Nephron progenitor cell (in vitro differentiated cells): ENCODE measurements at regions not wholly inside any gene's neighbourhood (a gene's known extent, or its start where the extent isn't known, plus 50 kb on each side); places are given as distances from the start of the nearest gene placed in this dataset.

Experiments
- DNase-seq: peaks from one replicate; pipeline ENCODE4 v3.0.0; 2021
- H3K27ac Mint-ChIP-seq: 2 replicates; pipeline ENCODE4 v1.8.0; 2021; ENCODE audit warnings: mild to moderate bottlenecking, moderate library complexity, mixed read lengths
- H3K27me3 Mint-ChIP-seq: 2 replicates; pipeline ENCODE4 v1.8.0; 2021; ENCODE audit warnings: mild to moderate bottlenecking, low read depth, mixed read lengths; ENCODE audit not compliant: poor library complexity
- H3K36me3 Mint-ChIP-seq: 2 replicates; pipeline ENCODE4 v1.8.0; 2021; ENCODE audit warnings: low read depth, mixed read lengths
- H3K4me1 Mint-ChIP-seq: 2 replicates; pipeline ENCODE4 v1.8.0; 2021; ENCODE audit warnings: mixed read lengths
- H3K4me3 Mint-ChIP-seq: 2 replicates; pipeline ENCODE4 v1.8.0; 2021; ENCODE audit warnings: mild to moderate bottlenecking, moderate library complexity, mixed read lengths
- H3K9me3 Mint-ChIP-seq: 2 replicates; pipeline ENCODE4 v1.8.0; 2021; ENCODE audit warnings: mild to moderate bottlenecking, moderate library complexity, mixed read lengths
- CTCF ChIP-seq: fragments of 200-600 bp; sonication (generic); IDR thresholded peaks from 2 replicates; pipeline ENCODE4 v1.5.0; 2021; ENCODE audit warnings: antibody characterized with exemption

- Mint-ChIP-seq H3K36me3 (no peaks in the 10 kb centered on the region), H3K27me3 (peaks cover 3% of the 10 kb centered on the region), H3K4me3 (no peak overlapping the region), H3K27ac (no peak overlapping the region), H3K4me1 (no peaks in the 10 kb centered on the region), H3K9me3 (no peaks in the 10 kb centered on the region)
- TF ChIP-seq CTCF = no peak
- DNase-seq = no peak
Measured at GRCh38 chr4:179836179-179837075, 2394.2 kb upstream of the AGA start.

- Mint-ChIP-seq H3K36me3 (no peaks in the 10 kb centered on the region), H3K4me1 (no peaks in the 10 kb centered on the region), H3K27me3 (no peaks in the 10 kb centered on the region), H3K27ac (no peak overlapping the region), H3K4me3 (no peak overlapping the region), H3K9me3 (no peaks in the 10 kb centered on the region)
- DNase-seq = no peak
- TF ChIP-seq CTCF = no peak
Measured at GRCh38 chr4:179843370-179843769, 2399.8 kb upstream of the TENM3 start.

- no peak for TF ChIP-seq CTCF
Measured at GRCh38 chr4:179855469-179855868, 2387.7 kb upstream of the TENM3 start.

GRCh38 chr4:179858221-179858620 is 2385.0 kb upstream of the TENM3 start:
- Mint-ChIP-seq H3K4me1 (no peaks in the 10 kb centered on the region), H3K9me3 (no peaks in the 10 kb centered on the region), H3K4me3 (no peak overlapping the region), H3K27me3 (no peaks in the 10 kb centered on the region), H3K27ac (no peak overlapping the region), H3K36me3 (no peaks in the 10 kb centered on the region)
- DNase-seq = no peak
- no peak for TF ChIP-seq CTCF

More at GRCh38 chr4:179855469-179855868, 2387.7 kb upstream of the TENM3 start:
- DNase-seq = no peak
- Mint-ChIP-seq H3K27me3 (no peaks in the 10 kb centered on the region), H3K4me3 (no peak overlapping the region), H3K27ac (no peak overlapping the region), H3K9me3 (no peaks in the 10 kb centered on the region), H3K36me3 (no peaks in the 10 kb centered on the region), H3K4me1 (no peaks in the 10 kb centered on the region)

GRCh38 chr4:179867300-179867878 is 2375.8 kb upstream of the TENM3 start:
- H3K9me3 Mint-ChIP-seq = no peaks in the 10 kb centered on the region
- H3K4me1 Mint-ChIP-seq = no peaks in the 10 kb centered on the region
- no peak overlapping the region for H3K4me3 Mint-ChIP-seq
- DNase-seq = peak; percentile 78
- H3K27me3 Mint-ChIP-seq = peaks cover 8% of the 10 kb centered on the region
- H3K27ac Mint-ChIP-seq = no peak overlapping the region
- peak; percentile 86 for TF ChIP-seq CTCF
- H3K36me3 Mint-ChIP-seq = no peaks in the 10 kb centered on the region
